Gastroesophageal sphincter (tissue), 4 donors: ENCODE measurements at regions not wholly inside any gene's neighbourhood (a gene's known extent, or its start where the extent isn't known, plus 50 kb on each side); places are given as distances from the start of the nearest gene placed in this dataset.

ENCODE experiments used
- ATAC-seq: fragments of 150-250 bp; one replicate; pipeline ENCODE4 v1.9.1; 2016; ENCODE audit warnings: mild to moderate bottlenecking, moderate library complexity
- H3K27ac ChIP-seq, 4 donors: fragments of 200-600 bp; sonication (generic) in 3 of 4; 1 replicate in 3 of 4; 2 replicates in 1 of 4; pipeline ENCODE4 v1.5.1; 2016 to 2019
- H3K27me3 ChIP-seq: fragments of 200-600 bp; sonication (generic); one replicate; pipeline ENCODE4 v1.5.1; 2019
- H3K36me3 ChIP-seq, 2 donors: fragments of 200-600 bp; sonication (generic); one replicate each; pipeline ENCODE4 v1.5.1; 2019; ENCODE audit warnings: control low read depth in 1 of 2
- H3K4me1 ChIP-seq, 3 donors: fragments of 200-600 bp; sonication (generic); 1 replicate in 2 of 3; 2 replicates in 1 of 3; pipeline ENCODE4 v1.5.1; 2016 to 2019; ENCODE audit warnings: control low read depth in 2 of 3
- H3K4me3 ChIP-seq, 2 donors: fragments of 200-600 bp; sonication (generic); one replicate each; pipeline ENCODE4 v1.5.1; 2019; ENCODE audit warnings: mild to moderate bottlenecking in 1 of 2, moderate library complexity in 1 of 2
- H3K9me3 ChIP-seq, 3 donors: fragments of 200-600 bp; sonication (generic); one replicate each; pipeline ENCODE4 v1.5.1; 2017 to 2019; ENCODE audit warnings: control low read depth in 2 of 3
- CTCF ChIP-seq, 4 experiments: fragments of 200-600 bp in 2 of 4; fragments of 450-650 bp in 2 of 4; sonication (generic) in 1 of 4; IDR thresholded peaks; one replicate each; pipeline ENCODE4 v1.5.1; 2017 to 2019; ENCODE audit warnings: antibody characterized with exemption in 4 of 4, mild to moderate bottlenecking in 2 of 4, moderate library complexity in 2 of 4
- EP300 ChIP-seq: sonication (generic); formaldehyde crosslinking; IDR thresholded peaks from one replicate; pipeline ENCODE4 v1.6.1; 2017; ENCODE audit warnings: antibody characterized with exemption, mild to moderate bottlenecking
- POLR2A ChIP-seq, 2 donors: fragments of 450-650 bp; IDR thresholded peaks; one replicate each; pipeline ENCODE4 v1.6.1; 2017; ENCODE audit warnings: antibody characterized with exemption in 2 of 2, mild to moderate bottlenecking in 2 of 2, moderate library complexity in 1 of 2
- POLR2AphosphoS5 ChIP-seq: sonication (generic); formaldehyde crosslinking; IDR thresholded peaks from one replicate; pipeline ENCODE4 v1.6.1; 2017; ENCODE audit warnings: antibody characterized with exemption
- WGBS, 2 donors: methylation state at CpG; one replicate each; pipeline ENCODE4 v1.1.5; 2018; ENCODE audit warnings: low coverage in 1 of 2; 5-methylcytosine and 5-hydroxymethylcytosine counted together

- no peaks in the 10 kb centered on the region for H3K9me3 ChIP-seq
- H3K4me1 ChIP-seq: peaks cover 0 to 24% (median 3%) of the 10 kb centered on the region in 3 donors
- no peaks in the 10 kb centered on the region for H3K36me3 ChIP-seq
- H3K27me3 ChIP-seq: no peaks in the 10 kb centered on the region
- H3K4me3 ChIP-seq: no peak overlapping the region
- 74 to 100% methylated on average over 1 to 5 of the region's 5 CpGs for WGBS, 2 donors
- TF ChIP-seq POLR2AphosphoS5: no peak
- TF ChIP-seq POLR2A (IDR thresholded peaks at IDR 0.05): no peak
- TF ChIP-seq CTCF (IDR thresholded peaks at IDR 0.05): no peak
- TF ChIP-seq EP300: no peak
- ATAC-seq: no peak
- no peak overlapping the region for H3K27ac ChIP-seq
Measured at GRCh38 chr3:66602691-66603090, 101.9 kb upstream of the LRIG1 start.

GRCh38 chr3:66603151-66603611 lies 102.4 kb upstream of the LRIG1 start:
- Histone ChIP-seq H3K4me1 (peaks cover 0 to 22% (median 3%) of the 10 kb centered on the region in 3 donors), H3K4me3 (no peak overlapping the region), H3K27me3 (no peaks in the 10 kb centered on the region), H3K27ac (no peak overlapping the region), H3K36me3 (no peaks in the 10 kb centered on the region), H3K9me3 (no peaks in the 10 kb centered on the region)
- WGBS, 2 donors: 36 to 48% methylated on average over 4 of the region's 4 CpGs
- no peak for TF ChIP-seq EP300
- no peak for TF ChIP-seq CTCF (IDR thresholded peaks at IDR 0.05)
- TF ChIP-seq POLR2AphosphoS5: no peak
- no peak for TF ChIP-seq POLR2A (IDR thresholded peaks at IDR 0.05)
- no peak for ATAC-seq

DNA sequence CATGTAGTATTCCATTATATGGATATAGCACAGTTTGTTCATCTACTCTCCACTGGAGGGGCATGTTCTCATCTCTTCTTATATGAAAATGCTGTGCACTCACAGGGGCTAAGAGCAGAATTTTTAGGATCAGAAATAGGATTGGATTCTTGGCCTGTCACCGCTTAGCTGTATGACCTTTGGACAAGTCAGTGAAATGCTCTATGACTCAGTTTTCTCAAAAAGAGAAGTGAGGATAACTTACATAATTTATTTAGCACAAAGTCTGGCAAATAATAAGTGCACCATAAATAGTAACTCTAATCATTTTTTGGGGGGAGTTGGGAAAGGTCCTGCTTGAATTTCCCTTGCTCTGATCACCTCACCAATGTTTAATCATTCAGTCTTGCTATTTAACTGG lies 103.7 kb upstream of the LRIG1 start:
- no peak for TF ChIP-seq CTCF (IDR thresholded peaks at IDR 0.05)
- no peak for TF ChIP-seq EP300
- no peak for TF ChIP-seq POLR2A (IDR thresholded peaks at IDR 0.05)
- TF ChIP-seq POLR2AphosphoS5: no peak
- H3K27me3 ChIP-seq: no peaks in the 10 kb centered on the region
- no peaks in the 10 kb centered on the region for H3K36me3 ChIP-seq
- H3K4me3 ChIP-seq: no peak overlapping the region
- 88% methylated on average over 1 of the region's 1 CpG for WGBS, 2 donors
- ATAC-seq: no peak
- peaks cover 0 to 14% (median 3%) of the 10 kb centered on the region in 3 donors for H3K4me1 ChIP-seq
- no peaks in the 10 kb centered on the region for H3K9me3 ChIP-seq
- H3K27ac ChIP-seq: no peak overlapping the region

DNA sequence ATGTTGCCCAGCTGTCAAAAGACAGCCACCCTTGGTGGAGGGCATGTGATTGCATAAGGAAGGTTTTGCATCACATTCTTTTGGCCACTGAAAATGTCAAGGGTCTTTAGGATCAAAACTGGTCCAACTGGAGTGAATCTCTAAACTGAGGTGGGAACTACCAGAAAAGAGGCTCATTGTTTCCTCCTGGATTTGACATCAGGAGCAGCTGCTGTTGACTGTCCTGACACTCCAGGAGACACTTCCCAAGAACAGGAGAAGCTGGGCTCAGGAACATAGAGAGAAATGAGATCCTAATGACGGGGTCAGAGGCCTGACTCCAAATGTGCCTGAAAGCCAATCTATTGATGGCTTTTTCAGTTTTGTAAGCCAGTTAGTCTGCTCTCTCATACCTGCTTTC lies 105.3 kb upstream of the LRIG1 start:
- Histone ChIP-seq H3K36me3 (no peaks in the 10 kb centered on the region), H3K4me1 (peaks cover 0 to 14% (median 3%) of the 10 kb centered on the region in 3 donors), H3K4me3 (no peak overlapping the region), H3K27me3 (no peaks in the 10 kb centered on the region), H3K9me3 (no peaks in the 10 kb centered on the region), H3K27ac (no peak overlapping the region)
- ATAC-seq: no peak
- WGBS, 2 donors: 86% methylated on average over 1 of the region's 1 CpG; no CpG with 5 or more reads in 1 of the 2 donors
- TF ChIP-seq POLR2A (IDR thresholded peaks at IDR 0.05) (no peak), CTCF (IDR thresholded peaks at IDR 0.05) (no peak), EP300 (no peak), POLR2AphosphoS5 (no peak)

- no peak for ATAC-seq
- Histone ChIP-seq H3K4me1 (peaks cover 0 to 14% (median 3%) of the 10 kb centered on the region in 3 donors), H3K9me3 (no peaks in the 10 kb centered on the region), H3K27me3 (no peaks in the 10 kb centered on the region), H3K36me3 (no peaks in the 10 kb centered on the region), H3K4me3 (no peak overlapping the region), H3K27ac (no peak overlapping the region)
- WGBS, 2 donors: 80% methylated on average over 1 of the region's 1 CpG; no CpG with 5 or more reads in 1 of the 2 donors
- TF ChIP-seq EP300: no peak
- no peak for TF ChIP-seq CTCF (IDR thresholded peaks at IDR 0.05)
- no peak for TF ChIP-seq POLR2A (IDR thresholded peaks at IDR 0.05)
- TF ChIP-seq POLR2AphosphoS5: no peak
Measured at GRCh38 chr3:66606868-66607267, 106.0 kb upstream of the LRIG1 start.
